H7 (cell line): ENCODE measurements at regions not wholly inside any gene's neighbourhood (a gene's known extent, or its start where the extent isn't known, plus 50 kb on each side); places are given as distances from the start of the nearest gene placed in this dataset.
A peak's percentile ranks its signal among the peaks of the same experiment; 100 is the strongest.

ENCODE experiments used
- DNase-seq: peaks from one replicate; pipeline ENCODE4 v3.0.0; 2012
- H3K27me3 ChIP-seq: 2 replicates; pipeline ENCODE4 v1.6.0; 2011; ENCODE audit warnings: mild to moderate bottlenecking, low read length; ENCODE audit not compliant: control insufficient read depth, insufficient read depth
- H3K36me3 ChIP-seq: replicated peaks from 2 replicates; pipeline ENCODE4 v1.5.1; 2011; ENCODE audit warnings: low read length; ENCODE audit not compliant: control insufficient read depth, insufficient read depth
- H3K4me3 ChIP-seq: 2 replicates; pipeline ENCODE4 v1.5.1; 2011; ENCODE audit warnings: low read depth, mild to moderate bottlenecking, control low read depth, low read length, moderate library complexity; ENCODE audit not compliant: insufficient read depth

DNA sequence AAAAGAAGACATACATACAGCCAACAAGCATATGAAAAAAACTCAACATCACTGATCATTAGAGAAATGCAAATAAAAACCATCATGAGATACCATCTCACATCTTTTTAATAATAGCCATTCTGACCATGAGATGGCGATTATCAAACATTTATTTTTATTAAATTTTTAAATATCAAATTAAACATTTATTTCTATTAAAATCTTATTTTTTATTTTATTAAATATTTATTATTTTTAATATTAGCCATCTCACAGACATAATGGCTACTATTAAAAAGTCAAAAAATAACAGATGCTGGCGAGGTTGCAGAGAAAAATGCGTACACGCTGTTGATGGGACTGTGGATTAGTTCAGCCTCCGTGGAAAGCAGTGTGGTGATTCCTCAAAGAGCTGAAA lies 264.8 kb upstream of the TENM4 start:
- Histone ChIP-seq H3K36me3 (no peaks in the 10 kb centered on the region), H3K27me3 (no peaks in the 10 kb centered on the region), H3K4me3 (no peak overlapping the region)
- no peak for DNase-seq

DNA sequence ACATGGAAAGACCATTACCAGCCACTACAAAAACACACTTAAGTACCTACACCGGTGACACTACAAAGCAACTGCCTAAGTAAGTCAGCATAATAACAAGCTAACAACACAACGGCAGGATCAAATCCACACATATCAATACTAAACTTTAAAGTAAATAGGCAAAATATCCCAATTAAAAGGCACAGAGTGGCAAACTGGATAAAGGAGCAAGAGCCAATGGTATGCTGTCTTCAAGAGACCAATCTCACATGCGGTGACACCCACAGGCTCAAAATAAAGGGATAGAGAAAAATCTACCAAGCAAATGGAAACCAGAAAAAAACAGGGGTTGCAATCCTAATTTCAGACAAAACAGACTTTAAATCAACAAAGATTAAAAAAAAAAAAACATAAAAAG lies 261.5 kb upstream of the TENM4 start:
- DNase-seq = no peak

DNA sequence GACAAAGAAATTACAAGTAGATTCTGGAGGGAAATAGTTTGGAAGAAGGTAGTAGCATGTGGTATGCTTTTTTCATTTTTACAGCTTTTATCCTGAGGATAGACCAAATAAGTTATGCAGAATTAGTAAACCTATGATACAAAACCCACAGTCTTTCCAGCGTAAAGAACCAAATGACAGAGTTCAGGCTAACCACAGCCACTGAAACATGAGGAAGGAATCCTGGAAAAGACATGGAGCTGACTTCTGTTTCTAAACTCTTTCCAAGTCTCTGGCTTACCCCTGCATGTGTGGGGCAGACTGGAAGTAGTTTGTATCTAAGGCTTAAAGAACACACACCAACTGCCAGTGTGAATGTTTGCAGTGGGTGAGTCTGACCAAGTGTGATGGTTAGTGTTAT lies 258.4 kb upstream of the TENM4 start:
- DNase-seq = no peak

More for the DNA sequence above, 261.5 kb upstream of the TENM4 start:
- no peaks in the 10 kb centered on the region for H3K36me3 ChIP-seq
- no peaks in the 10 kb centered on the region; the same call in 1 of the 2 replicates for H3K27me3 ChIP-seq
- no peak overlapping the region for H3K4me3 ChIP-seq

DNA sequence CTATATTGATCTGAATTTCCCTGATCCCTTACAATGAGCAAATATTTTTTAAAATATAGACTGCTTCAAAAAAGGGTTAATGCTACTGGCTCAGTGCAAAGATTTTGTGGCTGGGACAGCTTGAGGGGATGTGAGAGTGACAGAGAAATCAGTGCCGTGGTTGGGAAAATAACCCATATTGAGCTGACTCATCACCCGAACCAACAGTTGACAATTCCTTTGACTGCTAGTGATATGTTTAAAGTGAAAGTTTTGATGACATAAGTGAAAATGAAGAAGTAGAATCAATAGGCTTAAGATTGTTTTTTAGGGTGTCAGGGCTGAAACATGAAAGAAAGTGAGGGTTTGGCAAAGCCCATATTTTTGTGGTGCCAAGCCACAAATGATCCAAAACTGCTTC lies 257.1 kb upstream of the TENM4 start:
- no peaks in the 10 kb centered on the region for H3K36me3 ChIP-seq
- no peak overlapping the region for H3K4me3 ChIP-seq
- H3K27me3 ChIP-seq = no peaks in the 10 kb centered on the region; the same call in 1 of the 2 replicates
- no peak for DNase-seq

More for the DNA sequence above, 258.4 kb upstream of the TENM4 start:
- H3K27me3 ChIP-seq = no peaks in the 10 kb centered on the region; the same call in 1 of the 2 replicates
- no peak overlapping the region for H3K4me3 ChIP-seq
- H3K36me3 ChIP-seq = no peaks in the 10 kb centered on the region

DNA sequence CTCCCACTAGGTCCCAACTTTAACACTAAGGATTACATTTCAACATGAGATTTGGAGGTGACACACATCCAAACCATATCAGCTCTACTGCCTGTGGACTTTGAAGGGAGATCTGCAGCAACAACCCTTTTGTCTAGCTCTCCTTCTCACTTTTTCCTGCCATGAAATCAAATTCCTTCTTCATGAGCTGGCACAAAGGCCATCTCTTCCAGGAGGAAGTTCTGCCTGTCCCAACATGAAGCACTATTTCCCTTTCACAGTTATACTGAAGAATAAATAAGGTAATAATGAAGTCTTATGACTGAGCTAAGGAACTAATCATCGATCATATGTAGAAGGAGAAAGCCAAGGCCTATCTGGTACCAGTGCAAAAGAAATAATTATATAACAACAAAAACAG lies 253.5 kb upstream of the TENM4 start:
- no peaks in the 10 kb centered on the region; the same call in 1 of the 2 replicates for H3K27me3 ChIP-seq
- no peak overlapping the region for H3K4me3 ChIP-seq
- no peak for DNase-seq

DNA sequence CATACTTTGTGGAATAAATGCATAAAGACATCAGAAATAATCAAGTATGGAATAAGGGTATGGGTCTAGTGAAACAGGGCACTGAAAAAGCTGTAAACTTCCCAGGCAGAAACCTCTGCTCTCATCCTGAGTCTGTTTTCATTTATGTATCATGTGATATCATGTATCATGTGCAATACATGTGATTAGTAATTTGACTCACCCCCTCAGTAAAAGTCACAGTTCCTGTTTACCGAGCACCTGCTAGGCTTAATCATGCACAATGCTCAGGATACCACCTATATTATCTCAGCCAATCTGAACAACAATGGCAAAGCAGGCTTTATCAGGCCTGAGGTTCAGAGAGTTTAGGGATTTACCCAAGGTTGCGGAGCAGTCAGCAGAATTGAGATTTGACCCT lies 250.6 kb upstream of the TENM4 start:
- no peak for DNase-seq
- Histone ChIP-seq H3K4me3 (no peak overlapping the region), H3K36me3 (no peaks in the 10 kb centered on the region), H3K27me3 (no peaks in the 10 kb centered on the region)

More for the DNA sequence above, 253.5 kb upstream of the TENM4 start:
- H3K36me3 ChIP-seq = no peaks in the 10 kb centered on the region

DNA sequence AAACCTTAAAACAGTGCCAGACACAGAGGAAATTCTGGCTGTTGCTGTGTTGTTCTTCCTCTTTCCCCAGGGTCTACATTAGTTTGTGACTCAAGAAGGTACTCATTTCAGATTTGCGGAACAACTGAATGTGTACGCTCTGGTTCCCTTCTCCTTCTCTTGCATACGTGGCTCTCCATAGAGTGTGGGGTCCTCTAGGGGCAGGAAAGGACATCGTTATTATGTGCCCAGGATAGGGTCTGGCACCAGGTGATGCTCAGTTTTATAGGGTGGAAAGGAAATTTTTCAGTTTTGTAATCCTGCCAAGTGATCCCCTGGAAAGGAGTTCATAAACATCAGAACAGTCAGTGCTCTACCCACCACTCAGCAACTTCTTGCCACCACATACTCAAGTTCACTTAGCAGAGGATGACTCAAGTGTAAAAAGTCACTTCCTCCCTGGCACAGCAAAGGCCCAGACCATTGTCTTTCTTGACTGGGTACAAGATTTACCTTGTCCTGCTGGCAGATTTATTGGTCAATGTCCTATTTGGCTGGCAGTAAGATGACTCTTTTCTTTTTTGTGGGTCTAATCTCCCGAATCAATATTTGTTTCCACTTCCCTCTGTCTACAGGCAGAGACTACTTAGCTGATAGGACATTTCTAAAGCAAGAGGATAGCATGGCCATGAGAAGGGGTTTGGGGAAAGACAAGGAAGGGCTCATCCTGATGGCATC lies 246.0 kb upstream of the TENM4 start:
- no peaks in the 10 kb centered on the region for H3K36me3 ChIP-seq
- no peak for DNase-seq
- H3K27me3 ChIP-seq = no peaks in the 10 kb centered on the region
- H3K4me3 ChIP-seq = no peak overlapping the region

DNA sequence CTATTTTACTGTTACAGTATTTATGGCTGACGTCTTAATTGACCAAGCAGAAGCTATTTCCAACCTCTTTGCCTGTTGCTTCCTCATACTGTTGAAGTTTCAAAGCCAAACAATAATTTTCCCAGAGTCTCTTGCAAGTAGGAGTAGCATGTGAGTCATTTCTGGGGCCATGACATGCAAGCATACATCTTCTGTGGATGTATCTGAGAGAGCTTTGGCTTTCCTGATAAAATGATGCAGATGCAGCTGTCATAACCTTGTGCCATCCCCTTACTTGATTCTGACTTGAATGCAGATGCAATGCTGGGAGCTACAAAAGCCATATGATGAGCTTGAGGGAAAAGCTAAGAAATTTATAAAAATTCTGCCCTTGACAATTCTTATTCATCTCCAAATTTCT lies 243.1 kb upstream of the TENM4 start:
- Histone ChIP-seq H3K27me3 (no peaks in the 10 kb centered on the region; the same call in none of the 2 replicates), H3K36me3 (no peaks in the 10 kb centered on the region), H3K4me3 (no peak overlapping the region)
- no peak for DNase-seq

DNA sequence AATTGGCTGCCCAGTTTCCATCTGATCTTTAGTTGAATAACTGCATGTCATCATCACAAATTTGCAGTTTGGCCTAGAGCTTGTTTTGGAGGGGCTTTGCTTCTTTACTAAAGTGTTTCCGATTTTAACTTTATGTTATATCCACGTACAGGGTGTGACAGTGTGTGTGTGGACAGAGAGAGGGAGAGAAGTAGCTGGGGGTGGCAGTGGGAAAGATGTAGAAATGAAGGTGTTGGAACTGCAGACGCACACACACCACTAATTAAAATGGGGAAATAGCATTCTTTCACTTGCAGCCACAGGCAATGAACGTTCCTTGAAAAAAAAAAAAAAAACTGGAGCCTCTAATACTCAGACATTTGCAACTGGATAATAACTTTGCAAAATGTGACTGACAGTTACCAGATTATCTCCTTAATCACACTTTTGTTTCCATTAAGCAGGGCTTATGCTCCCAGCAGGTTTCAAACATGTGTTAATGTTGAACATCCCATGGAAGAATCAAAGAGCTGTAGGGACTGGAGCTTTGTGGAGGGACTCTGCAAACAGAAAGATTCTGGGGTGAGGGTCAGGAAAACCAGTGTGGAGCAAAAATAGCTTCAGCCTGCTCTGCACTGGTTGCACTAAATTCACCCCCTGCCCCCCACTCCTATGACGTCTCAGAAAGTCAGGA lies 238.1 kb upstream of the TENM4 start:
- no peak overlapping the region for H3K4me3 ChIP-seq
- no peaks in the 10 kb centered on the region; the same call in none of the 2 replicates for H3K27me3 ChIP-seq
- no peak for DNase-seq
- H3K36me3 ChIP-seq = no peaks in the 10 kb centered on the region

DNA sequence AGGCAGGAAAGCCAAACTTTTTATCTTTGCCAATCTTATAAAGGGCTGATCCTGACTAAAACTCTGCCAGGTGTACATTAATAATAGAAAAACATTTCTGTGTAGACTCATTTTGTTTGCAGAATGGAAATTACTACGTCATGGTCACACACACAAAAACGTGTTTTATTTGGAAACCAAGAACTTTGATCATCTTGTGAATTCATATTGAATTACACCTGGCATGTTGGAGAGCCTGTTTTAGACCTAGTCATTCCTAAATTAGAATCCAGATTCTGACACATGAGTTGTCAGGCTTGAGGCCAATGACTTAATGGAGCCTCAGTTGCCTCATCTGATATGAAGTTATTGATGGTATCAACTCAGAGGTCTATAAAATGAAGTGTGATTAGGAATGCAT lies 235.6 kb upstream of the TENM4 start:
- Histone ChIP-seq H3K4me3 (no peak overlapping the region), H3K27me3 (no peaks in the 10 kb centered on the region; the same call in none of the 2 replicates), H3K36me3 (no peaks in the 10 kb centered on the region)
- no peak for DNase-seq

DNA sequence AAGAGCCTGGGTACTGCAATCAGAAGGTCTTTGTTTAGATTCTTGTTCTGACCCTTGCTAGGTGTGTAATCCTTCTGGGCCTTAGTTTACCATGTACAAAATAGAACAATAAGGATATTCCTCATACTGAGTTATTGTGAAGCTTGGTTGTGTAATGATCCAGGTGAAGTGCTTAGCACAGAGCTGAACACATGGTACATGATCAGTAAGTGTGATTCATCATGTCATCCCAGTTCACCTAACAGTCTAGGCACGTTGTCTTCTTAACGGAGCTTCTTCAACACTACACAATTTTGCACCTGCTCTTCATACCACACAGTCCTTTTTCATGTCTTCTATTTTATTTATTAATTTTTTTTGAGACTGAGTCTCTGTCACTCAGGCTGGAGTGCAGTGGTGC lies 234.3 kb upstream of the TENM4 start:
- Histone ChIP-seq H3K27me3 (no peaks in the 10 kb centered on the region; the same call in none of the 2 replicates), H3K36me3 (no peaks in the 10 kb centered on the region)
- DNase-seq = no peak

DNA sequence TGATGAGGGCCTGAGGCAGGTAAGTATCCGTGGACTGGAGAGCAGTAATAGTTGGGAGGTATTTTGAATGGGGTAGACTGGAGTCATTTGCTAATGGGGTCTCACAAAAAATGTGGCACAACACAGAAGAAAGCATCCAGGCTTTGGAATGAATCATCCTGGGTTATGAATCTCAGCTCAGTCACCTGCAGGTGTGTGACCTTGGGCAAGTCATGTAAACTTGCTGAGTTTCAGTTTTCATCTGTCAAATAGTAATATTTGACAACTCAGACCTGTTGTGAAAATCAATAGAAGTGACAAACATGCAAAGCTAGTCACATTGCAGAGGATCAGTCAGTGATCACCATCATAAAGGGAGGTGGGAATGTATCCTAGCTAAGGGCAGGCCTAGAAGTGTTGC lies 232.0 kb upstream of the TENM4 start:
- Histone ChIP-seq H3K4me3 (no peak overlapping the region), H3K36me3 (no peaks in the 10 kb centered on the region), H3K27me3 (no peaks in the 10 kb centered on the region; the same call in 1 of the 2 replicates)
- DNase-seq = no peak

More for the DNA sequence above, 234.3 kb upstream of the TENM4 start:
- H3K4me3 ChIP-seq = no peak overlapping the region

DNA sequence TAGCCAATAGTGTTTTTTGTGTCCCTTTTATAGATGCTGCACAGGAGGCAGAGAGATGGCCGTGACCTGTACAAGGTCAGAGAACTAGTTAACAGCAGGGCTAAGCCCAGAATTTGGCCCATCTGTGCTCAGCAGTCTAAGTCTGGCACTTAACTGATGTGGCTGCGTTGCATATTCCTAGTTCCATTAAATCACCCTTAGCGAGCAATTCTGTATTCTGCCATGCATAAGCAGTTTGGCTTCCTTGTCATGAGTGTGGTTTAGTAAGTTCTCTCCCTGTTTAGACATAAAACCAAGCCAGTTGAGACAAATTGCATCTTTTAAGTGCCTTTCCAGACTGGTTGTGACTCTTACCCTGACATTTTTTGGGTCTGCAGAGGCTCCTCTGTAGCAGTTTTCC lies 230.6 kb upstream of the TENM4 start:
- no peak for DNase-seq
- Histone ChIP-seq H3K27me3 (no peaks in the 10 kb centered on the region; the same call in 1 of the 2 replicates), H3K4me3 (no peak overlapping the region), H3K36me3 (no peaks in the 10 kb centered on the region)

DNA sequence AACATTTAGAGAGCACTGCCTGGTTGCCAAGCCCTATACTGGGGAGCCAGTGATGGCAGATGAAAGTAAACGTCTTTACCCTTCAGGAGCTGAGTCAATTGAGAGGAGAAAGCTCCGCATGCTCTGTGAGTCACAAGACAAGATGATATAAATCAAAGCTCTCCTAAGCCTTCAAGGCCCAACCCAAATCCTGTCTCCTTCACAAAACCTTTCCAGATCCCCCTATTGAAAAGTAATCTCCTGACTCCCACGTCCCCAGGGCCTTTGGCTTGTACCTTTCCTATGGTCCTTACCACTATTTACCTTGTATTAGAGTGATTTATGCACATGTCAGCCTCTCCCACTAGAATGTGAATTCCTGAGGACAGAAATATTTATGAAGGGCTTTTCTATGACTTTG lies 230.1 kb upstream of the TENM4 start:
- H3K36me3 ChIP-seq = no peaks in the 10 kb centered on the region

DNA sequence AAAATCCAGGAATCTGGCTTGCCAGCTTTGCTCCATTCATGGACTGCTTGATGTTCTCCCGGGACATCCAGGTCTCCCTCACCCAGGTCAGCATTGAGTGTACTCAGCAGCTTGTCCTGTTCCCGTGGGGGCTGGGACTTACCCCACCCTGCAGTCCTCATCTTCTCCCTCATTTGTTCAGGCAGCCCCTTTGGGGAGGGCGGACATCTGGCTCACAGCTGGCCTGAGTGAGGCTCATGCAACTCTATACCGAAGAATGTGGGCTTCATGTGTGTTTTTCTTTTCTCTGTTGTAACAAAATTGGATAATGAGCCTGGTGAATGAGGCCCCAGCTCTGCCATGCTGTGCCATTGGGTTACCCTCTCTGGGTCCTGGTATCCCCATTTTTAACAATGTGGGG lies 227.7 kb upstream of the TENM4 start:
- DNase-seq = peak; percentile 14
- H3K4me3 ChIP-seq = no peak overlapping the region

More for the DNA sequence above, 230.1 kb upstream of the TENM4 start:
- no peak for DNase-seq
- Histone ChIP-seq H3K27me3 (no peaks in the 10 kb centered on the region; the same call in 1 of the 2 replicates), H3K4me3 (no peak overlapping the region)

More for the DNA sequence above, 227.7 kb upstream of the TENM4 start:
- H3K27me3 ChIP-seq = no peaks in the 10 kb centered on the region; the same call in 1 of the 2 replicates
- no peaks in the 10 kb centered on the region for H3K36me3 ChIP-seq
